ENCODE measurements at regions not wholly inside any gene's neighbourhood (a gene's known extent, or its start where the extent isn't known, plus 50 kb on each side); places are given as distances from the start of the nearest gene placed in this dataset.
"Not testable (repeated sequence)": the region's sequence is repeated elsewhere in the genome, so short reads cannot be mapped to it uniquely, and the experiment has no call there.

GRCh38 chr1:228796945-228797344, 61.7 kb downstream of the RHOU start:
- ATAC-seq; DNase-seq; intact Hi-C loops (cut with micrococcal nuclease): not testable (repeated sequence)

- DNase-seq: no peak
- no peak for ATAC-seq
- intact Hi-C loops (cut with micrococcal nuclease): no loop called here
Observed at GRCh38 chr1:228798035-228798434, 62.8 kb downstream of the RHOU start.

- ATAC-seq (peak; percentile 22), DNase-seq (no peak)
- intact Hi-C loops (cut with micrococcal nuclease): no loop called here
Observed at GRCh38 chr1:228798548-228798947, 63.3 kb downstream of the RHOU start.

- intact Hi-C loops (cut with micrococcal nuclease): no loop called here
- no peak for DNase-seq
- ATAC-seq: no peak
Observed at GRCh38 chr1:228799924-228800323, 64.6 kb downstream of the RHOU start.

GRCh38 chr1:228801068-228801467, 65.8 kb downstream of the RHOU start:
- no peak for ATAC-seq
- no peak for DNase-seq
- intact Hi-C loops (cut with micrococcal nuclease): no loop called here

GRCh38 chr1:228802386-228803220, 67.3 kb downstream of the RHOU start:
- peak; percentile 89 for ATAC-seq
- peak; percentile 57 for DNase-seq
- intact Hi-C loops (cut with micrococcal nuclease): no loop called here

GRCh38 chr1:228803421-228803820, 68.1 kb downstream of the RHOU start:
- no peak for ATAC-seq
- no peak for DNase-seq
- intact Hi-C loops (cut with micrococcal nuclease): no loop called here

GRCh38 chr1:228804173-228804572, 68.9 kb downstream of the RHOU start:
- ATAC-seq (no peak), DNase-seq (no peak)
- intact Hi-C loops (cut with micrococcal nuclease): no loop called here

- intact Hi-C loops (cut with micrococcal nuclease): no loop called here
- ATAC-seq (no peak), DNase-seq (no peak)
Observed at GRCh38 chr1:228804640-228805413, 69.5 kb downstream of the RHOU start.

GRCh38 chr1:228807904-228808605, 72.8 kb downstream of the RHOU start:
- intact Hi-C loops (cut with micrococcal nuclease): no loop called here

GRCh38 chr1:228809621-228810394, 74.5 kb downstream of the RHOU start:
- intact Hi-C loops (cut with micrococcal nuclease): no loop called here
- ATAC-seq: no peak
- no peak for DNase-seq

More at GRCh38 chr1:228807904-228808605, 72.8 kb downstream of the RHOU start:
- no peak for ATAC-seq
- DNase-seq: no peak

GRCh38 chr1:228810395-228810758, 75.1 kb downstream of the RHOU start:
- ATAC-seq (no peak), DNase-seq (no peak)
- intact Hi-C loops (cut with micrococcal nuclease): no loop called here

- DNase-seq: no peak
- peak; percentile 33 for ATAC-seq
- intact Hi-C loops (cut with micrococcal nuclease): no loop called here
Observed at GRCh38 chr1:228810878-228811711, 75.8 kb downstream of the RHOU start.

- DNase-seq: no peak
Observed at GRCh38 chr1:228811712-228812305, 76.5 kb downstream of the RHOU start.

GRCh38 chr1:228812961-228813360, 77.7 kb downstream of the RHOU start:
- no peak for ATAC-seq
- intact Hi-C loops (cut with micrococcal nuclease): no loop called here
- no peak for DNase-seq

More at GRCh38 chr1:228811712-228812305, 76.5 kb downstream of the RHOU start:
- ATAC-seq: peak; percentile 25
- intact Hi-C loops (cut with micrococcal nuclease): no loop called here

- DNase-seq (no peak), ATAC-seq (no peak)
- intact Hi-C loops (cut with micrococcal nuclease): no loop called here
Observed at GRCh38 chr1:228814176-228814575, 78.9 kb downstream of the RHOU start.

- no peak for ATAC-seq
Observed at GRCh38 chr1:228818296-228818695, 83.0 kb downstream of the RHOU start.

More at GRCh38 chr1:228818296-228818695, 83.0 kb downstream of the RHOU start:
- intact Hi-C loops (cut with micrococcal nuclease): no loop called here
- no peak for DNase-seq
